CD14-positive monocyte (primary cell): ENCODE measurements at regions not wholly inside any gene's neighbourhood (a gene's known extent, or its start where the extent isn't known, plus 50 kb on each side); places are given as distances from the start of the nearest gene placed in this dataset.
A peak's percentile ranks its signal among the peaks of the same experiment; 100 is the strongest.

Source experiments
- DNase-seq, 3 donors: peaks; one replicate each; pipeline ENCODE4 v3.0.0-alpha.2; 2011 to 2022
- H2AFZ ChIP-seq: 2 replicates; pipeline ENCODE4 v1.6.0; 2012; ENCODE audit warnings: mild to moderate bottlenecking, low read depth, low read length, inconsistent platforms; ENCODE audit not compliant: insufficient read depth, poor library complexity, severe bottlenecking
- H3K27ac ChIP-seq, 2 donors: 1 replicate in 1 of 2; 2 replicates in 1 of 2; pipeline ENCODE4 v1.5.1; 2012 to 2013; ENCODE audit warnings: low read length in 2 of 2, control low read depth in 1 of 2, inconsistent platforms in 1 of 2, low read depth in 1 of 2, mild to moderate bottlenecking in 1 of 2
- H3K27me3 ChIP-seq, 2 donors: one replicate each; pipeline versions ENCODE4 v1.6.0 to v1.6.1; 2011 to 2013; ENCODE audit warnings: low read length in 2 of 2; ENCODE audit not compliant: control insufficient read depth in 2 of 2, insufficient read depth in 2 of 2
- H3K36me3 ChIP-seq, 2 donors: replicated peaks in 1 of 2; 1 replicate in 1 of 2; 2 replicates in 1 of 2; pipeline versions ENCODE4 v1.5.1 to v1.6.1; 2012 to 2013; ENCODE audit warnings: low read length in 2 of 2, control low read depth in 1 of 2, inconsistent platforms in 1 of 2, mild to moderate bottlenecking in 1 of 2; ENCODE audit not compliant: insufficient read depth in 2 of 2, control insufficient read depth in 1 of 2
- H3K4me1 ChIP-seq, 2 donors: 1 replicate in 1 of 2; 2 replicates in 1 of 2; pipeline versions ENCODE4 v1.5.1 to v1.6.1; 2012 to 2013; ENCODE audit warnings: low read length in 2 of 2, control low read depth in 1 of 2, inconsistent platforms in 1 of 2, mild to moderate bottlenecking in 1 of 2, moderate library complexity in 1 of 2; ENCODE audit not compliant: insufficient read depth in 2 of 2, control insufficient read depth in 1 of 2
- H3K4me2 ChIP-seq: replicated peaks from 2 replicates; pipeline ENCODE3; 2012; ENCODE audit warnings: low read length, moderate library complexity, mild to moderate bottlenecking; ENCODE audit not compliant: poor library complexity, severe bottlenecking; ENCODE audit errors: extremely low read depth
- H3K4me3 ChIP-seq, 3 experiments: fragments of 200-600 bp in 1 of 3; sonication (generic) in 1 of 3; replicated peaks in 1 of 3; 1 replicate in 2 of 3; 2 replicates in 1 of 3; pipeline ENCODE4 v1.5.1; 2011 to 2013; ENCODE audit warnings: low read length in 3 of 3, mild to moderate bottlenecking in 3 of 3, control low read depth in 2 of 3, low read depth in 2 of 3, inconsistent platforms in 1 of 3, moderate library complexity in 1 of 3
- H3K79me2 ChIP-seq: 2 replicates; pipeline ENCODE4 v1.6.0; 2012; ENCODE audit warnings: mild to moderate bottlenecking, control low read depth, inconsistent platforms, low read length, moderate library complexity; ENCODE audit not compliant: insufficient read depth
- H3K9ac ChIP-seq: 2 replicates; pipeline ENCODE4 v1.6.0; 2017; ENCODE audit warnings: low read length, mild to moderate bottlenecking; ENCODE audit not compliant: insufficient read depth, poor library complexity, severe bottlenecking
- H3K9me3 ChIP-seq, 2 donors: replicated peaks in 1 of 2; 1 replicate in 1 of 2; 2 replicates in 1 of 2; pipeline versions ENCODE4 v1.5.1 to v1.6.1; 2012 to 2013; ENCODE audit warnings: low read length in 2 of 2, control low read depth in 1 of 2; ENCODE audit not compliant: control insufficient read depth in 1 of 2, insufficient read depth in 1 of 2
- H4K20me1 ChIP-seq: 2 replicates; pipeline ENCODE4 v1.6.0; 2012; ENCODE audit warnings: mild to moderate bottlenecking, low read length, control low read depth, moderate library complexity; ENCODE audit not compliant: insufficient read depth
- H3K27ac Mint-ChIP-seq, 7 donors: one replicate each; pipeline ENCODE4 v1.8.0; 2020; ENCODE audit warnings: mild to moderate bottlenecking in 7 of 7, mixed read lengths in 7 of 7, moderate library complexity in 6 of 7, inconsistent platforms in 2 of 7
- H3K27me3 Mint-ChIP-seq, 3 donors: one replicate each; pipeline ENCODE4 v1.8.0; 2021 to 2022; ENCODE audit warnings: low read depth in 3 of 3, mild to moderate bottlenecking in 3 of 3, mixed read lengths in 3 of 3, moderate library complexity in 3 of 3, inconsistent platforms in 1 of 3
- H3K36me3 Mint-ChIP-seq, 2 donors: one replicate each; pipeline ENCODE4 v1.8.0; 2020; ENCODE audit warnings: mixed read lengths in 2 of 2, inconsistent platforms in 1 of 2, mild to moderate bottlenecking in 1 of 2
- H3K4me1 Mint-ChIP-seq: one replicate; pipeline ENCODE4 v1.8.0; 2020; ENCODE audit warnings: mild to moderate bottlenecking, mixed read lengths
- H3K4me3 Mint-ChIP-seq, 2 donors: one replicate each; pipeline ENCODE4 v1.8.0; 2020; ENCODE audit warnings: mild to moderate bottlenecking in 2 of 2, mixed read lengths in 2 of 2, moderate library complexity in 1 of 2
- H3K9me3 Mint-ChIP-seq, 7 donors: one replicate each; pipeline ENCODE4 v1.8.0; 2020 to 2022; ENCODE audit warnings: mixed read lengths in 7 of 7, mild to moderate bottlenecking in 6 of 7, moderate library complexity in 6 of 7, inconsistent platforms in 2 of 7
- CTCF ChIP-seq: fragments of 200-600 bp; IDR thresholded peaks from one replicate; pipeline ENCODE4 v1.8.0; 2022; ENCODE audit warnings: antibody characterized with exemption, mild to moderate bottlenecking
- WGBS: methylation state at CpG from one replicate; pipeline ENCODE4 v1.1.5; 2013; ENCODE audit warnings: missing lambda C conversion rate; ENCODE audit not compliant: insufficient coverage; 5-methylcytosine and 5-hydroxymethylcytosine counted together
- intact Hi-C, 2 donors: fragments of 100-400 bp; cut with micrococcal nuclease; formaldehyde crosslinking; loops; one replicate each; pipeline versions ENCODE4 v1.15.0 to v1.15.1; 2023

GRCh38 chr14:96746101-96746500 lies 51.1 kb upstream of the VRK1 start:
- Histone ChIP-seq H3K36me3 (no peaks in the 10 kb centered on the region), H3K9ac (no peak overlapping the region), H3K79me2 (no peaks in the 10 kb centered on the region), H3K4me1 (peaks cover 7% of the 10 kb centered on the region in 2 donors), H3K4me3 (no peak overlapping the region), H3K27ac (no peak overlapping the region), H2AFZ (no peak overlapping the region), H3K27me3 (peaks cover 14 to 31% of the 10 kb centered on the region in 2 donors), H3K4me2 (no peak overlapping the region), H4K20me1 (no peaks in the 10 kb centered on the region), H3K9me3 (no peaks in the 10 kb centered on the region)
- Mint-ChIP-seq H3K36me3 (peaks cover 0 to 2% of the 10 kb centered on the region in 2 donors), H3K27me3 (peaks cover 32 to 49% (median 44%) of the 10 kb centered on the region in 3 donors), H3K27ac (peak overlapping the region in 1 of 7 donors; percentile 38), H3K4me1 (peaks cover 6% of the 10 kb centered on the region), H3K9me3 (peaks cover 0 to 3% (median 1%) of the 10 kb centered on the region in 7 donors), H3K4me3 (no peak overlapping the region)
- intact Hi-C loops, result no loop called here
- no peak for DNase-seq
- TF ChIP-seq CTCF, result no peak
- 90% methylated on average over 2 of the region's 3 CpGs for WGBS

GRCh38 chr14:96747006-96747405 lies 50.2 kb upstream of the VRK1 start:
- no peaks in the 10 kb centered on the region for H3K79me2 ChIP-seq
- Mint-ChIP-seq H3K4me1 (peaks cover under 1% of the 10 kb centered on the region), H3K4me3 (no peak overlapping the region), H3K27me3 (peaks cover 26 to 42% (median 40%) of the 10 kb centered on the region in 3 donors), H3K36me3 (peaks cover 0 to under 1% of the 10 kb centered on the region in 2 donors), H3K27ac (no peak overlapping the region), H3K9me3 (peaks cover 0 to 2% (median 0%) of the 10 kb centered on the region in 7 donors)
- no peak overlapping the region for H3K9ac ChIP-seq
- no peaks in the 10 kb centered on the region for H3K9me3 ChIP-seq
- no peaks in the 10 kb centered on the region for H4K20me1 ChIP-seq
- no peaks in the 10 kb centered on the region for H3K36me3 ChIP-seq
- TF ChIP-seq CTCF, result no peak
- H3K4me3 ChIP-seq, result no peak overlapping the region
- no peak for DNase-seq
- WGBS, result 99% methylated on average over 9 of the region's 13 CpGs
- peaks cover 9 to 23% of the 10 kb centered on the region in 2 donors for H3K27me3 ChIP-seq
- intact Hi-C loops, result no loop called here
- H3K4me2 ChIP-seq, result no peak overlapping the region
- no peaks in the 10 kb centered on the region for H3K4me1 ChIP-seq
- H3K27ac ChIP-seq, result no peak overlapping the region
- no peak overlapping the region for H2AFZ ChIP-seq
